Fibroblast of villous mesenchyme (primary cell): ENCODE measurements at regions not wholly inside any gene's neighbourhood (a gene's known extent, or its start where the extent isn't known, plus 50 kb on each side); places are given as distances from the start of the nearest gene placed in this dataset.

Source experiments
- DNase-seq: peaks from one replicate; pipeline ENCODE4 v3.0.0-alpha.2; 2010; ENCODE audit warnings: low read depth
- H3K4me3 ChIP-seq: 2 replicates; pipeline ENCODE4 v1.5.1; 2011; ENCODE audit warnings: low read depth, mild to moderate bottlenecking, low read length
- TF ChIP-seq, protein P1 (sequence below): IDR thresholded peaks from 2 replicates; pipeline ENCODE4 v1.5.1; 2012; ENCODE audit warnings: low read depth, mild to moderate bottlenecking, low read length; ENCODE audit not compliant: insufficient read depth

DNA sequence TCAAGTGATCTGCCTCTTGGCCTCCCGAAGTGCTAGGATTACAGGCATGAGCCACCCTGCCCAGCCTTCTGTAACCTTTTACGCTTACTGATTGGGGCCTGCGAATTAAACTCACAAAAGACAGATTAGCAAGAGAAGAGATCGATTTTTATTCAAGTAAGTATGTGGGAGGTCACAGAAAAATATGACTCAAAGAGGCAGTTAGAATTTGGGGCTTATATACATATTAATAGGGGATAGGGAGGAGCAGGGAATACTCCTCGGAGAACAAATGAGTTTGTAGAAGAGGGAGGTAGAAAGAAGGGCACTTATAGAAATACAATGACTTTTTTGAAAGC is 78.9 kb downstream of the CD24 start:
- no peak for DNase-seq
- H3K4me3 ChIP-seq, result no peak overlapping the region
- TF ChIP-seq, protein P1, sequence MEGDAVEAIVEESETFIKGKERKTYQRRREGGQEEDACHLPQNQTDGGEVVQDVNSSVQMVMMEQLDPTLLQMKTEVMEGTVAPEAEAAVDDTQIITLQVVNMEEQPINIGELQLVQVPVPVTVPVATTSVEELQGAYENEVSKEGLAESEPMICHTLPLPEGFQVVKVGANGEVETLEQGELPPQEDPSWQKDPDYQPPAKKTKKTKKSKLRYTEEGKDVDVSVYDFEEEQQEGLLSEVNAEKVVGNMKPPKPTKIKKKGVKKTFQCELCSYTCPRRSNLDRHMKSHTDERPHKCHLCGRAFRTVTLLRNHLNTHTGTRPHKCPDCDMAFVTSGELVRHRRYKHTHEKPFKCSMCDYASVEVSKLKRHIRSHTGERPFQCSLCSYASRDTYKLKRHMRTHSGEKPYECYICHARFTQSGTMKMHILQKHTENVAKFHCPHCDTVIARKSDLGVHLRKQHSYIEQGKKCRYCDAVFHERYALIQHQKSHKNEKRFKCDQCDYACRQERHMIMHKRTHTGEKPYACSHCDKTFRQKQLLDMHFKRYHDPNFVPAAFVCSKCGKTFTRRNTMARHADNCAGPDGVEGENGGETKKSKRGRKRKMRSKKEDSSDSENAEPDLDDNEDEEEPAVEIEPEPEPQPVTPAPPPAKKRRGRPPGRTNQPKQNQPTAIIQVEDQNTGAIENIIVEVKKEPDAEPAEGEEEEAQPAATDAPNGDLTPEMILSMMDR, result no peak

DNA sequence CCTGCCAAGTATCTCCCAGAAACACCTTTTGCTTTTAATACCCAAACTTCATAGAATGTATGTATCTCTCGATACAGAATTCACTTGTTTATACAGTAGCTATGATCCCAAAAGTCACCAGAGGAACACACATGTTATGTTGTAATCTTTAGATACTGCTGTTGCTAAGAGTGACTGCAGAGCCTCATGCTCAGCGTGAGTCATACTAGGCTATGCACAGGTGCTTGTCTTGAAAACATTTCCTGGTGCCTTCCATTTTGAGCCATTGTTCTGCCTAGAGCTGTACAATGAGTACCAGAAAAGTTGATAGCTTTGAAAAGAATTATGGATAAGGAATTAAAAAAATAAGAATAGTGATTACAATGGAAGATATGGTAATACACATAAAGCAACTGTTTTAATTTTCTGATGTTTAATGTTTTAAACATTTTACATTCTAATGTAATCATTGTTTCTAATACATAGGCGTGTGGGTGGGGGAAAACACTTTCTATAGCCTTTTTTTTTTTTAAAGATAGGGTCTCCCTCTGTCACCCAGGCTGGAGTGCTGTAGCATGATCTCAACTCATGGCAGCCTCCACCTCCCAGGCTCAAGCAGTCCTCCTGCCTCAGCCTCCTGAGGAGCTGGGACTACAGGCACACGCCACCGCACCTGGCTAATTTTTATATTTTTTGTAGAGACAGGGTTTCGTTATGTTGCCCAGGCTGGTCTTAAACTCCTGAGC is 79.4 kb downstream of the CD24 start:
- TF ChIP-seq, protein P1, result no peak
- no peak overlapping the region for H3K4me3 ChIP-seq
- peak; percentile 8 for DNase-seq

DNA sequence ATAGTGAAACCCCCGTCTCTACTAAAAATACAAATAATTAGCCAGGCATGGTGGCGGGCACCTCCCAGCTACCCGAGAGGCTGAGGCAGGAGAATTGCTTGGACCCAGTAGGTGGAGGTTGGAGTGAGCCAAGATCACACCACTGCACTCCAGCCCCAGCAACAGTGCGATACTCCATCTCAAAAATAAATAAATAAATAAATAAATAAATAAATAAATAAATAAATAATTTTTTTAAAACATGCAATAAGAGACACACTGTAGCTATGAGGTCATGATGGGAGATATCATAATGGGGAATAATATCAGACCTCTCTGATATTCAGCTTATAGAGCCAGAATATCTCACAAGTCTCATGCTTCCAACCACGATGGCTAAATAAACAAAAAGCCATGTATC is 82.3 kb downstream of the CD24 start:
- DNase-seq, result no peak
- TF ChIP-seq, protein P1, result no peak
- no peak overlapping the region for H3K4me3 ChIP-seq

DNA sequence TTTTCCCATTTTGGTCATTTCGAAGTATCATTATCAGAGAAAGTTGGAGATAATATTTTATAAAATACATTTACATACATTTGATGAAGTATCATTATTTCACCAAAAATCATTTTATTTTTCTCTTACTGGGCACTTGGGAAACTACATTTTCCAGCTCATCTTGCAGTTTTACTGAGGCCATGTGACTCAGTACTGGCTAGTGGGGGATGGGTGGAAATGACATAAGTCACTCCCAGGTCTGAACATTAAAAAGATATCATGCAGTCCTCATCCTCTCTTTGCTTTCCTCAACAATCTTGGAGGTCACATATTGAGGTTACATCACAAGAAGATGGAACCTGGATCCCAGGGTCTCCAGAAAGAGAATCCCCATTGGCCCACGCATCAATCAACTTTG is 84.1 kb downstream of the CD24 start:
- no peak for DNase-seq
- TF ChIP-seq, protein P1, result no peak
- H3K4me3 ChIP-seq, result no peak overlapping the region

DNA sequence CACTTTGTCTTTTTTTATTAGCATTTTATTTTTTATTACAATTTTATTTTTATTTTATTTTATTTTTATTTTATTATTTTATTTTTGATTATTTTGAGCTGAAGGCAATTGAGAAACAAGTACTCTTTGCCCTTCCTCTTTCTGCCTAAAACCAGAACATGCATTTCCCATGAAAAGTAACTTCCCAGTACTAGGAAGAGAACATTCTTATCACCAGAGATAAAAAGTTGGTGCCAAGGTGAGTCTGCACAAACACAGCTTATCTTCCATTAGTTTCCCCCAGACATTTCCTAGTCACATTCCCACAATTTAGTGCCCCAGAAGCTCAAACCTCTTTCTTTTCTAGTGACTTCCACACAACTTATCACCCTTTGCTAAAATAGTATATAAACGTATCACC is 84.8 kb downstream of the CD24 start:
- no peak overlapping the region for H3K4me3 ChIP-seq
- TF ChIP-seq, protein P1, result no peak
- no peak for DNase-seq

DNA sequence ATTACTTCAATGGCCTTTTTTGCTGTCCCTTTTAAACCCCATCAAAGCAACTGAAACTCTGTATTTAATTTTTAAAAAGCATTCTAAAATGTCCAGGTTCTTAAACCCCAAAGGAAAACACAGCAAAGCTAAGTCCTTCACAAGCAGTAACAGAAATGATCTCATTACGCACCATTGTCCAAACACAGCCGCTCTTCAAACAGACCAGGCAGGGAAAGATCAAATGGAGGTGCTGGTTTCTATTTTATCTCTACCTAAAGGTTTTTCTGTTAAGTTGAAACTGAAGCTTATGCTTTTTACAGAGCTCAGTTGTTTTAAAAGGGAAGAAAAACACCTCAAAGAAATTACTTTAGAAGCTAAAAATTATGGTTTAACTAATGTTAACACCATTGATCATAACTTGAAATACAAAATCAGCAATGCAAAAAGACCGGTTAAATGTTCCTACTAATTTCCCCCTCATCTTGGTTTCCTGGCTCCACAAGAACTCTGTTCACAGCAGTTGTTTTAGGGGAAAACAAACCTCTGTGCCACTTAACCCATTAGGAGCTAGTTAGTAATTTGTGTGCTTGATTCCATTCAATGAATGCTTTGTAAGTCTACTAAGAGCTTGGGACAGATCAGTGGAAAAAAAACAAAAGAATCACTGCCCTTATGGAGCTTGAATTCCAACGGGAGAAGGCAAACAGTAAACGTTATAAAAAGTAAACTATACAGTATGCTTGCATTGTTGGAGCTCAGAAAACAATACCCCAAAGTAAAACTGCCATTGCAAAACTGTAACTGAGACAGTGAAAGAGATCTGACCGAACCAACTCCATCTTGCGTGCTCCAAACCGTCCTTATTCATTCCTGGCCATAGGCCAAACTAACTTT is 87.4 kb downstream of the CD24 start:
- no peak overlapping the region for H3K4me3 ChIP-seq
- TF ChIP-seq, protein P1, result no peak
- no peak for DNase-seq
